Activated CD4-positive, alpha-beta T cell treated with anti-CD3 and anti-CD28 coated beads, Interleukin-2, amount 50 U/mL, for 1 hour (primary cell): ENCODE measurements at regions not wholly inside any gene's neighbourhood (a gene's known extent, or its start where the extent isn't known, plus 50 kb on each side); places are given as distances from the start of the nearest gene placed in this dataset.
"Not testable (repeated sequence)": the region's sequence is repeated elsewhere in the genome, so short reads cannot be mapped to it uniquely, and the experiment has no call there.

Source experiments
- DNase-seq: peaks from one replicate; pipeline ENCODE4 v3.0.0-alpha.2; 2020

- no peak for DNase-seq
These were observed 184.2 kb upstream of the ACO1 start for GRCh38 chr9:32200241-32200640.

- no peak for DNase-seq
These were observed 183.5 kb upstream of the ACO1 start for GRCh38 chr9:32200896-32201295.

GRCh38 chr9:32209164-32209563 lies 175.3 kb upstream of the ACO1 start:
- DNase-seq: not testable (repeated sequence)

GRCh38 chr9:32218100-32218767 lies 166.2 kb upstream of the ACO1 start:
- DNase-seq: no peak

GRCh38 chr9:32220750-32221149 lies 163.7 kb upstream of the ACO1 start:
- DNase-seq: no peak

GRCh38 chr9:32234451-32234850 lies 150.0 kb upstream of the ACO1 start:
- DNase-seq: no peak

GRCh38 chr9:32247168-32247567 lies 137.3 kb upstream of the ACO1 start:
- DNase-seq: no peak

GRCh38 chr9:32248189-32248712 lies 136.2 kb upstream of the ACO1 start:
- DNase-seq: no peak

- DNase-seq: peak; percentile 16
These were observed 132.9 kb upstream of the ACO1 start for GRCh38 chr9:32251539-32251938.

GRCh38 chr9:32253731-32254130 lies 130.7 kb upstream of the ACO1 start:
- no peak for DNase-seq

GRCh38 chr9:32255026-32255425 lies 129.4 kb upstream of the ACO1 start:
- DNase-seq: no peak

GRCh38 chr9:32258482-32258881 lies 126.0 kb upstream of the ACO1 start:
- DNase-seq: no peak

GRCh38 chr9:32260151-32260862 lies 124.1 kb upstream of the ACO1 start:
- no peak for DNase-seq

- DNase-seq: no peak
These were observed 120.1 kb upstream of the ACO1 start for GRCh38 chr9:32264170-32264864.

GRCh38 chr9:32265037-32265436 lies 119.4 kb upstream of the ACO1 start:
- DNase-seq: no peak

- DNase-seq: no peak
These were observed 105.5 kb upstream of the ACO1 start for GRCh38 chr9:32278991-32279390.

GRCh38 chr9:32289756-32290155 lies 94.7 kb upstream of the ACO1 start:
- no peak for DNase-seq

- no peak for DNase-seq
These were observed 93.1 kb upstream of the ACO1 start for GRCh38 chr9:32291370-32291769.

- DNase-seq: no peak
These were observed 91.8 kb upstream of the ACO1 start for GRCh38 chr9:32292611-32293010.

GRCh38 chr9:32293091-32293490 lies 91.4 kb upstream of the ACO1 start:
- DNase-seq: no peak

- no peak for DNase-seq
These were observed 90.3 kb upstream of the ACO1 start for GRCh38 chr9:32294106-32294505.

- DNase-seq: no peak
These were observed 84.1 kb upstream of the ACO1 start for GRCh38 chr9:32300373-32300772.

- no peak for DNase-seq
These were observed 79.9 kb upstream of the ACO1 start for GRCh38 chr9:32304495-32304894.

GRCh38 chr9:32306006-32306405 lies 78.4 kb upstream of the ACO1 start:
- DNase-seq: no peak
